ENCODE measurements at regions not wholly inside any gene's neighbourhood (a gene's known extent, or its start where the extent isn't known, plus 50 kb on each side); places are given as distances from the start of the nearest gene placed in this dataset.
"Not testable (repeated sequence)": the region's sequence is repeated elsewhere in the genome, so short reads cannot be mapped to it uniquely, and the experiment has no call there.

DNA sequence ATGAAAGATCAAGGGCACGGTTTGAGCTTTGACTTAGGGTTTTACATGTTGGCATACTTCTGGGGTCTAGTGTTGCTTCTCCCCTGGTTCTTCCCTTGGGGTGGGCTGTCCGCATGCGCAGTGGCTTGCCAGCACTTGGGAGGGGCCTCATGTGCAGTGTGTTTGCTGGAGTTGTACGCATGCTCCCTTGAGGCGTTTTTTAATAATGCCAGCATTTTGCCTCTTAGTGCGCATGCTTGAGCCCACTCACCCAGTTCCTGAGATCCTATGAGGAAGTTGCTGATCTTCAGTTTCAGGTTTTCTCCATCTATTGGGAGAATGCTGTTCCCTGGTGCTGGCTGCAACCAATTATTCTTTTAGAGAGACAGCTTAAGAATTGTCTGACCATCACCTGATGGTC lies 113.4 kb upstream of the GPR141 start:
- CTCF ChIA-PET = no interaction called here
- TF ChIP-seq, protein P1, sequence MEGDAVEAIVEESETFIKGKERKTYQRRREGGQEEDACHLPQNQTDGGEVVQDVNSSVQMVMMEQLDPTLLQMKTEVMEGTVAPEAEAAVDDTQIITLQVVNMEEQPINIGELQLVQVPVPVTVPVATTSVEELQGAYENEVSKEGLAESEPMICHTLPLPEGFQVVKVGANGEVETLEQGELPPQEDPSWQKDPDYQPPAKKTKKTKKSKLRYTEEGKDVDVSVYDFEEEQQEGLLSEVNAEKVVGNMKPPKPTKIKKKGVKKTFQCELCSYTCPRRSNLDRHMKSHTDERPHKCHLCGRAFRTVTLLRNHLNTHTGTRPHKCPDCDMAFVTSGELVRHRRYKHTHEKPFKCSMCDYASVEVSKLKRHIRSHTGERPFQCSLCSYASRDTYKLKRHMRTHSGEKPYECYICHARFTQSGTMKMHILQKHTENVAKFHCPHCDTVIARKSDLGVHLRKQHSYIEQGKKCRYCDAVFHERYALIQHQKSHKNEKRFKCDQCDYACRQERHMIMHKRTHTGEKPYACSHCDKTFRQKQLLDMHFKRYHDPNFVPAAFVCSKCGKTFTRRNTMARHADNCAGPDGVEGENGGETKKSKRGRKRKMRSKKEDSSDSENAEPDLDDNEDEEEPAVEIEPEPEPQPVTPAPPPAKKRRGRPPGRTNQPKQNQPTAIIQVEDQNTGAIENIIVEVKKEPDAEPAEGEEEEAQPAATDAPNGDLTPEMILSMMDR (IDR thresholded peaks at IDR 0.05; ENCODE audit: insufficient read depth, low read length, missing control alignments) = no peak
- POLR2A ChIA-PET = no interaction called here
- DNase-seq (ENCODE audit: low read depth, low spot score) = no peak
- no peak overlapping the region for H3K4me3 ChIP-seq (ENCODE audit: low read depth, low read length)

DNA sequence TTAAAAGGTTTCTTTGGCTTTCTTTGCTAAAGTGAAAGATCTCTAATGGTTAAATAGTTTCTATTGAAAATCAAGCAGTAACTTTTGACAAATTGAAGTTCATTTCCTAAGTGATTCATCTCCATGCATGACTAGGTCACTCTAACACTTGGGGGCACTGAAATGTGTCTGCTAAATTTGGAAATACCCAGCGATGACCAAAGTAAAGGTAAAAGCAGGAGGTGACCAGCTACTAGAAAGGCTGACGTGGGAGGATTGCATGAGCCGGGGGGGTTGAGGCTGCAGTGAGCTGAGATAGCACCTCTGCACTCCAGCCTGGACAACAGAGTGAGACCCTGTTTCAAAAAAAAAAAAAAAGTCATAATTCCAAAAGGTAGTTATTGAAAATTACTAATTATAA lies 111.8 kb upstream of the GPR141 start:
- H3K4me3 ChIP-seq (ENCODE audit: low read depth, low read length) = no peak overlapping the region
- ChIA-PET POLR2A (no interaction called here), CTCF (no interaction called here)
- TF ChIP-seq, protein P1 (IDR thresholded peaks at IDR 0.05; ENCODE audit: insufficient read depth, low read length, missing control alignments) = no peak
- no peak for DNase-seq (ENCODE audit: low read depth, low spot score)

DNA sequence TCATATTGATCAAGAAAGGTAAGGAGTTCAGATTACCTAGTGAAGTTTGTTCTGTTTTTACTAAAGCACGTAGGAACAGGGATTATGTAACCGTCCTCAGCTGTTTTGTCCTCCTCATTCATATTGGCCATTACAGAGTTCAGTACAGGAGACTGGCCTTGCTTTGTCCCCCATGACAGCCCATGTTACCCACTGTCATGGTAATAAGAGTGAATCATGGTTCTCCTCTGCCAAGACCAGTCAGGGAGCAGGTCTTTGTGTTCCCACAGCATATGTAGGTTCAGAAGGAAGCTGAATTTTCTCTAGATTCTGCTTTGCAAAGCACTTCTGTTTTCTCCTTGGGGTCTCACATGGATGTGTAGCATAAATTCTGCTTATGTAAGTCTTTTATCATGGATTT lies 106.2 kb upstream of the GPR141 start:
- POLR2A ChIA-PET = no interaction called here
- CTCF ChIA-PET = no interaction called here
- TF ChIP-seq, protein P1 (IDR thresholded peaks at IDR 0.05; ENCODE audit: insufficient read depth, low read length, missing control alignments) = no peak
- H3K4me3 ChIP-seq (ENCODE audit: low read depth, low read length) = no peak overlapping the region
- DNase-seq (ENCODE audit: low read depth, low spot score) = no peak

GRCh38 chr7:37577901-37578300 lies 105.7 kb upstream of the GPR141 start:
- DNase-seq (ENCODE audit: low read depth, low spot score) = no peak
- POLR2A ChIA-PET = no interaction called here
- CTCF ChIA-PET = no interaction called here
- TF ChIP-seq, protein P1 (IDR thresholded peaks at IDR 0.05; ENCODE audit: insufficient read depth, low read length, missing control alignments) = no peak
- no peak overlapping the region for H3K4me3 ChIP-seq (ENCODE audit: low read depth, low read length)

DNA sequence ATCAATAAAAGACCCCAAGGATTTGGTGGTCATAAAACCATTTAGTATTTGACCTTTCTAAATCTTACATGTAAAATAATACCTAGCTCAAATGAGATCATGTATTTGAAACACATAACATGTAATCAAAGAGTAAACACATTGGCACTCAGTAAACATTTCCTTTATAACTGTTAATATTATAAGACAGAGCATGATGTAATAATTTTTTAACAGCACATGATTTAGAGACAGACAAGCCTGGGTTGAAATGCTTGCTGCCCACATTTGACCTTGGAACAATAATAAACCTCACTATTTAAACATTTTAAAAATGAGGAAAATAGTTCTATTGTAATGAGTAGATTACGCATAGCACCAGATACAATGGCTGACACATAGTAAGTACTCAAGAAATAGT lies 105.2 kb upstream of the GPR141 start:
- CTCF ChIA-PET = no interaction called here
- TF ChIP-seq, protein P1 (IDR thresholded peaks at IDR 0.05; ENCODE audit: insufficient read depth, low read length, missing control alignments) = no peak
- POLR2A ChIA-PET = no interaction called here
- H3K4me3 ChIP-seq (ENCODE audit: low read depth, low read length) = no peak overlapping the region
- DNase-seq (ENCODE audit: low read depth, low spot score) = no peak

DNA sequence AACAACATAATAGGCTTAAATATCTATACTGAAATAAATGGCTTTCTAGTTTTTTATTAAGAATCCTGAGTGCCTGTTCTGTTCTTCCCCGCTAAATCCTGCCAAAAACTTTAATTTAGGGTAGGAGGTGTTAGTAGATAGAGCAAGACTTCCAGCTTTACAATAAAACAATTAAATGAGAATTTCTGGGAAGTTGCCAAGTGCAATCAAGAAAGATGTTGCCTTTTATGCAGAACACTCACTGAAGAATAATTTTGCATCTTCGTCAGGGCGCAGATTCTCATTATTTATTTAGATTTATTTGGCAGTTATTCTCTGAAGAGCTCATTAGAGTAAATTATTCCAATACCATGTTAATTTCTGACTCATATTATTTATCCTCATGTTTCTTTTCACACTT lies 103.2 kb upstream of the GPR141 start:
- no peak for DNase-seq (ENCODE audit: low read depth, low spot score)
- TF ChIP-seq, protein P1 (IDR thresholded peaks at IDR 0.05; ENCODE audit: insufficient read depth, low read length, missing control alignments) = no peak
- ChIA-PET CTCF (no interaction called here), POLR2A (no interaction called here)
- no peak overlapping the region for H3K4me3 ChIP-seq (ENCODE audit: low read depth, low read length)

- CTCF ChIA-PET; DNase-seq (ENCODE audit: low read depth, low spot score); POLR2A ChIA-PET; H3K4me3 ChIP-seq (ENCODE audit: low read depth, low read length): not testable (repeated sequence)
Measured at GRCh38 chr7:37584651-37585463, 98.7 kb upstream of the GPR141 start.

All from AG04449 (cell line).